ENCODE measurements at regions not wholly inside any gene's neighbourhood (a gene's known extent, or its start where the extent isn't known, plus 50 kb on each side); places are given as distances from the start of the nearest gene placed in this dataset.
A peak's percentile ranks its signal among the peaks of the same experiment; 100 is the strongest.

- DNase-seq: no peak
Observed at GRCh38 chr3:102605153-102605552, 170.3 kb downstream of the ZPLD1 start.

GRCh38 chr3:102608875-102609274 is 174.1 kb downstream of the ZPLD1 start:
- DNase-seq: no peak

- DNase-seq: no peak
Observed at GRCh38 chr3:102614021-102614569, 179.3 kb downstream of the ZPLD1 start.

GRCh38 chr3:102614585-102614984 is 179.8 kb downstream of the ZPLD1 start:
- DNase-seq: no peak

GRCh38 chr3:102617381-102617780 is 182.6 kb downstream of the ZPLD1 start:
- DNase-seq: no peak

- DNase-seq: no peak
Observed at GRCh38 chr3:102619361-102619760, 184.5 kb downstream of the ZPLD1 start.

- DNase-seq: no peak
Observed at GRCh38 chr3:102629943-102630342, 195.1 kb downstream of the ZPLD1 start.

GRCh38 chr3:102630531-102630930 is 195.7 kb downstream of the ZPLD1 start:
- DNase-seq: no peak

- no peak for DNase-seq
Observed at GRCh38 chr3:102643546-102643945, 208.7 kb downstream of the ZPLD1 start.

- DNase-seq: no peak
Observed at GRCh38 chr3:102646557-102646956, 211.7 kb downstream of the ZPLD1 start.

- no peak for DNase-seq
Observed at GRCh38 chr3:102660653-102661052, 225.8 kb downstream of the ZPLD1 start.

- DNase-seq: no peak
Observed at GRCh38 chr3:102661707-102662497, 227.1 kb downstream of the ZPLD1 start.

- DNase-seq: no peak
Observed at GRCh38 chr3:102662498-102662772, 227.6 kb downstream of the ZPLD1 start.

GRCh38 chr3:102664126-102664525 is 229.3 kb downstream of the ZPLD1 start:
- no peak for DNase-seq

- no peak for DNase-seq
Observed at GRCh38 chr3:102665183-102665582, 230.4 kb downstream of the ZPLD1 start.

- no peak for DNase-seq
Observed at GRCh38 chr3:102668247-102668646, 233.4 kb downstream of the ZPLD1 start.

- no peak for DNase-seq
Observed at GRCh38 chr3:102670986-102671385, 236.2 kb downstream of the ZPLD1 start.

- DNase-seq: no peak
Observed at GRCh38 chr3:102672305-102672704, 237.5 kb downstream of the ZPLD1 start.

GRCh38 chr3:102673271-102674115 is 238.7 kb downstream of the ZPLD1 start:
- DNase-seq: peak; percentile 55

- DNase-seq: no peak
Observed at GRCh38 chr3:102674284-102674683, 239.5 kb downstream of the ZPLD1 start.

- no peak for DNase-seq
Observed at GRCh38 chr3:102676424-102676823, 241.6 kb downstream of the ZPLD1 start.

- DNase-seq: no peak
Observed at GRCh38 chr3:102682741-102683140, 247.9 kb downstream of the ZPLD1 start.

GRCh38 chr3:102686792-102687191 is 252.0 kb downstream of the ZPLD1 start:
- DNase-seq: no peak

All from activated naive CD4-positive, alpha-beta T cell treated with Interleukin-2 at 50 U/mL for 16 hours (primary cell).